MCF 10A (cell line): ENCODE measurements at regions not wholly inside any gene's neighbourhood (a gene's known extent, or its start where the extent isn't known, plus 50 kb on each side); places are given as distances from the start of the nearest gene placed in this dataset.
A peak's percentile ranks its signal among the peaks of the same experiment; 100 is the strongest.

Source experiments
- BruUV-seq: library from RNA; stranded (reverse); fragments of 400-500 nt; replicated peaks from 2 replicates; lab custom pipeline; 2021; lab: Mats Ljungman, UMichigan
- CTCF ChIA-PET: fragments of 300-600 bp; sonication (Branson Sonifier 250); formaldehyde crosslinking; extraction: SDS; loops from one replicate; lab custom pipeline; 2021; ENCODE audit warnings: antibody characterized with exemption, inconsistent platforms; lab: Yijun Ruan, JAX
- POLR2A ChIA-PET: fragments of 300-600, 350-650 bp; sonication (Branson Sonifier 250); formaldehyde crosslinking; extraction: SDS; loops from one replicate; lab custom pipeline; 2020; ENCODE audit warnings: antibody characterized with exemption, inconsistent platforms; lab: Yijun Ruan, JAX
- DNase-seq: peaks from one replicate; pipeline ENCODE4 v3.0.0-alpha.2; 2018; ENCODE audit not compliant: unreplicated experiment
- H3K27ac Mint-ChIP-seq: one replicate; pipeline ENCODE4 v1.8.0; 2022; ENCODE audit warnings: mild to moderate bottlenecking, low read depth, mixed read lengths; ENCODE audit not compliant: unreplicated experiment
- H3K27me3 Mint-ChIP-seq: one replicate; pipeline ENCODE4 v1.8.0; 2022; ENCODE audit warnings: mixed read lengths; ENCODE audit not compliant: insufficient read depth, unreplicated experiment
- H3K36me3 Mint-ChIP-seq: one replicate; pipeline ENCODE4 v1.8.0; 2022; ENCODE audit warnings: mild to moderate bottlenecking, moderate library complexity, mixed read lengths; ENCODE audit not compliant: insufficient read depth, unreplicated experiment
- H3K4me1 Mint-ChIP-seq: one replicate; pipeline ENCODE4 v1.8.0; 2022; ENCODE audit warnings: mixed read lengths; ENCODE audit not compliant: insufficient read depth, unreplicated experiment
- H3K4me3 Mint-ChIP-seq: one replicate; pipeline ENCODE4 v1.8.0; 2022; ENCODE audit warnings: mild to moderate bottlenecking, moderate library complexity, mixed read lengths; ENCODE audit not compliant: unreplicated experiment
- H3K9me3 Mint-ChIP-seq: one replicate; pipeline ENCODE4 v1.8.0; 2022; ENCODE audit warnings: mixed read lengths; ENCODE audit not compliant: unreplicated experiment
- CTCF ChIP-seq: fragments of 200-600 bp; IDR thresholded peaks from one replicate; pipeline ENCODE4 v1.8.0; 2022; ENCODE audit warnings: antibody characterized with exemption, mild to moderate bottlenecking; ENCODE audit not compliant: unreplicated experiment
- intact Hi-C: fragments of 100-400 bp; cut with micrococcal nuclease; formaldehyde crosslinking; loops from 2 replicates; pipeline ENCODE4 v1.14.1; 2022

GRCh38 chr4:126568652-126569570 is 1063.8 kb upstream of the INTU start:
- DNase-seq: no peak
- no TSS peak for BruUV-seq
- no peaks in the 10 kb centered on the region for H3K36me3 Mint-ChIP-seq
- H3K27ac Mint-ChIP-seq: no peak overlapping the region
- peaks cover 6% of the 10 kb centered on the region for H3K4me1 Mint-ChIP-seq
- H3K4me3 Mint-ChIP-seq: no peak overlapping the region
- ChIA-PET CTCF (interaction anchor here (0.6 to 0.7 kb wide), 2 partner anchors 15 to 191 kb away, joined by 3 to 5 read pairs; no protein-coding TSS in a partner anchor), POLR2A (no interaction called here)
- no peaks in the 10 kb centered on the region for H3K27me3 Mint-ChIP-seq
- no peak for TF ChIP-seq CTCF
- no peaks in the 10 kb centered on the region for H3K9me3 Mint-ChIP-seq
- intact Hi-C loops: no loop called here

GRCh38 chr4:126572264-126572663 is 1060.5 kb upstream of the INTU start:
- BruUV-seq: no TSS peak
- no peak for TF ChIP-seq CTCF
- ChIA-PET POLR2A (no interaction called here), CTCF (no interaction called here)
- Mint-ChIP-seq H3K36me3 (no peaks in the 10 kb centered on the region), H3K9me3 (no peaks in the 10 kb centered on the region), H3K27ac (no peak overlapping the region), H3K27me3 (no peaks in the 10 kb centered on the region), H3K4me3 (no peak overlapping the region), H3K4me1 (no peaks in the 10 kb centered on the region)
- intact Hi-C loops: no loop called here
- no peak for DNase-seq

GRCh38 chr4:126582737-126583136 is 1050.0 kb upstream of the INTU start:
- ChIA-PET CTCF (interaction anchor here (0.5 to 2.3 kb wide), 8 partner anchors 9 to 1269 kb away, joined by 3 to 9 read pairs (median 3); partner anchors contain the start of gene FAT4), POLR2A (no interaction called here)
- intact Hi-C loops: loop anchor here (1.0 kb wide), 1 partner anchor 359 kb away; no protein-coding TSS in a partner anchor
- no peaks in the 10 kb centered on the region for H3K36me3 Mint-ChIP-seq
- no peak overlapping the region for H3K4me3 Mint-ChIP-seq
- no peaks in the 10 kb centered on the region for H3K9me3 Mint-ChIP-seq
- H3K27me3 Mint-ChIP-seq: no peaks in the 10 kb centered on the region
- no peak overlapping the region for H3K27ac Mint-ChIP-seq
- H3K4me1 Mint-ChIP-seq: no peaks in the 10 kb centered on the region
- TF ChIP-seq CTCF: no peak
- peak; percentile 29 for DNase-seq
- BruUV-seq: no TSS peak

GRCh38 chr4:126583509-126583908 is 1049.2 kb upstream of the INTU start:
- intact Hi-C loops: loop anchor here (1.0 kb wide), 1 partner anchor 360 kb away; no protein-coding TSS in a partner anchor
- peak; percentile 53 for TF ChIP-seq CTCF
- no peaks in the 10 kb centered on the region for H3K27me3 Mint-ChIP-seq
- H3K36me3 Mint-ChIP-seq: no peaks in the 10 kb centered on the region
- no TSS peak for BruUV-seq
- no peak overlapping the region for H3K27ac Mint-ChIP-seq
- H3K4me3 Mint-ChIP-seq: no peak overlapping the region
- DNase-seq: peak; percentile 44
- ChIA-PET POLR2A (no interaction called here), CTCF (interaction anchor here (0.5 to 2.3 kb wide), 20 partner anchors 9 to 1815 kb away, joined by 3 to 16 read pairs (median 3); partner anchors contain the start of gene FAT4)
- no peaks in the 10 kb centered on the region for H3K4me1 Mint-ChIP-seq
- H3K9me3 Mint-ChIP-seq: no peaks in the 10 kb centered on the region
